Stimulated activated CD4-positive, alpha-beta T cell treated with anti-CD3 and anti-CD28 coated beads, Interleukin-1b, Interleukin-23, amount 100 ng/mL, for 4 hours (primary cell): ENCODE measurements at regions not wholly inside any gene's neighbourhood (a gene's known extent, or its start where the extent isn't known, plus 50 kb on each side); places are given as distances from the start of the nearest gene placed in this dataset.

Experiments
- DNase-seq, 2 donors: peaks; one replicate each; pipeline ENCODE4 v3.0.0-alpha.2; 2020; ENCODE audit warnings: low read depth in 2 of 2

DNA sequence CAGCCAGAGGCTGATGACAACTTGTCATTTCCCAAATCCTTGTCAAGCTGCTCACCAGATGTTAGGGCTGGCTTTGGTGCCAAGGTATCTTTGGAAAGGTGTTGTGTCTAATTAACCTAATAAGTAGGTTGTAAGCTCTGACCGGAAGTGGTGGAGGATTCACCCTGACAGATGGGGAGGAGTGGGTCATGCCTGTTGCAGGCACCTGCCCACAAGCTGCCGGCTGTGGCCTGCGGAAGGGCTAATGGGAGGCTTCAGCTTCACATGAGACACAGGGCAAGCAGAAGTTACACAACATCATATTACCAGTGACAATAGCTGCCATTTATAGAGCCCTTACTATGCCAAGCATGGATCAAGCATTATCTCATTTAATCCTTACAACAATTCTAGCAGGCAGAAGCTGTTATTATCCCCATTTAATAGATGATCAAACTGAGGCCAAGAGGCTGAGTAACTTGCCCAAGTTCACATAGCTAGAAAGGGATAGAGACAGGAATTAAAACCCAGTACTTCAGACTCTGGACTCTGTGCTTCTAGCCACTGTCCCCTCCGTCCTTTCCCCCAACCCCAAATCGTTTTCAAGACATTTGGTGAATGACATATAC lies 63.1 kb upstream of the DUSP5 start:
- DNase-seq = no peak

DNA sequence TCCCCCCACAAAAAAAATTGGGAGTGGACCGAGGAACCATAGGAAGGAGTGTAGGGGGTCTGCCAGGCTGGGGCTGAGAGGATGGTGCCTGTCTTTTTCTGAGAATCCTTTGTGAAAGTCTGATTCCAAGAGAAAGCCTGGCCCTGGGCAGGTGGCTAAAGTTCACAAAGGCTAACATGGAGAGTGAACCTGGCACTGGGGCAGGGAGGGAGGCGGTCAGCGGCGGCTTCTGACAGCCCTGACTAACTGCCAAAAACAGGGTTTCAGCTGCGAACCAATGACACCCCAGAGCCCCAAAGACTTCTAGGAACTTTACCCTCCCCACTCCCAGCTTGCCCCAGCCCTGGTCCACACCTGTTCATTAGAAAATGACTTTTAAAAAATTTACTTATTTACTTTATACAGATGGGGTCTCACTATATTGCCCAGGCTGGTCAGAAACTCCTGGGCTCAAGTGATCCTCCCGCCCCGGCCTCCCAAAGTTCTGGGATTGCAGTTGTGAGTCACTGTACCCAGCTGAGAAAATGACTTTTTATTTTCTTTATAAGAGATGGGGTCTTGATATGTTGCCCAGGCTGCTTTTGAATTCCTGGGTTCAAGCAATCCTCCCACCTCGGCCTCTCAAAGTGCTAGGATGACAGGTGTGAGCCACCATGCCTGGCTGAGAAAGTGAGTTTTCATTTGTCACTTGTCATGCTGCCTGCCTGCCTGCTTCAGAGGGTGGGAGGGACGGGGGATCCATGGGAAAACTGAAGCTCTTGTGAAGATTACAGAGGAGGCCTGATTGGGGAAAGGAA lies 61.0 kb upstream of the DUSP5 start:
- DNase-seq = no peak

GRCh38 chr10:110437351-110437605 lies 60.4 kb upstream of the DUSP5 start:
- DNase-seq = no peak

DNA sequence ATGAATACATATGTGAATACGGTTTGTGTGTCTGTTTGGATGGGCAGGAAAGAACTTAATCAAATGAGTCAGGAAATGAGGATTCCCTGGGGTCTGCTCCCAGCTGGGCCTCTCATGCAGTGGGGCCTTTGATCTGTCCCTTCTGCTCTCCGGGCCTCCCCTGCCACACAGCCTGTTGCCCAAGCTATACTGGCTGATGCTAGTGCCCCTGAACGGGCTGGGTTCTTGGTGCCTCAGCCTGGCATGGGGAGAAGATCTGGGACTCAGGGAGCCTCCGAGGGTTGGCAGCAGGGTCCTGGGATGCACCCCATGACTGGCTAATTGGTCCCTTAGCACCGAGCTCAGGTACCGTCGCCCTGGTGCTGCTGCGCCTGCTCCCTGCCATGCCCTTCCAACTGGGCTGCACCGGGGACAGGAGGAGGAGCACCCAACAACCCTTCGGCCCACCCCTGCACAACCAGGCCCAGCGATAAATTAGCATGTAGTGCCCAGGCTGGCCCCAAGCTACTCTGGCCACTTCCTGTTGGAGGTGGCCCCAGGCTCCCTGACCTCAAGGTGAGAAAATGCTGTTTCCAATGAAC lies 59.9 kb upstream of the DUSP5 start:
- no peak for DNase-seq

GRCh38 chr10:110442746-110443145 lies 55.0 kb upstream of the DUSP5 start:
- DNase-seq = no peak

DNA sequence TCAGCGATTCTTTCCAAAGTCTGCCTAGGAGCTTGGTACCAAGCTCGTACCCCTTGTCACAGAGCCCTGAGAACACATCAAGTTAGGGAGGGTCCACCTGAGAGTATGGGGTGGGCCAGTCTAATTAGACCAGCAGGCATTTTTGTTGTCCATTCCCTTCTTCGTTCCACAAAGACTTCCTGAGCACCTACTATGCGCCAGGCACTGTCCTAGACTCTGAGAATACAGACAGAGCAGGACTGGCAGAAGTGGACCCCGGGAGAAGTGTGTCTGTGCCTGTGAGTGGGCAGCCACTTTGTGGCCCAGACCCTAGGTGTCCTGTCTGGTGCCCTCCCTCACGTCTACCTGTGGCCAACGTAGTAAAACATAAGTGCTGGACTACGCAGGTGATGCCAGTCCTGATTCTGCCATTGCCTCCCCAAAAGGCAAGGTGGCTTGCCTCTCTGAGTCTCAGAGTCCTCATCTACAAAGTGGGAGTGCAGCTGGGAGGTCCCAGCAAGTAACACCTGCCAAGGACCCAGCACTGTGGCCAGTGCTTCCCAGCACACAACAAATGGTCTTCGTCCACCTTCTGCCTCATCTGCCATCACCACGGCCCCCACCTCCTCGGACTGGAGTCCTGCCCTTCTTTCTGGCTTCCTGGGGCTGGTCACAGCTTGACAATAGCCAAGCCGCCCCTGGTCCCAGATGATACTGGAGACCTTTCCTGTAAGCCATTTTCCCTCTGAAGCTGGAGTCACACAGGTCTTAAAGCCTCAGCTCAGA lies 54.3 kb upstream of the DUSP5 start:
- no peak for DNase-seq

GRCh38 chr10:110444004-110444337 lies 53.7 kb upstream of the DUSP5 start:
- no peak for DNase-seq

- DNase-seq = no peak
These were observed 51.8 kb upstream of the DUSP5 start for GRCh38 chr10:110445871-110446270.

DNA sequence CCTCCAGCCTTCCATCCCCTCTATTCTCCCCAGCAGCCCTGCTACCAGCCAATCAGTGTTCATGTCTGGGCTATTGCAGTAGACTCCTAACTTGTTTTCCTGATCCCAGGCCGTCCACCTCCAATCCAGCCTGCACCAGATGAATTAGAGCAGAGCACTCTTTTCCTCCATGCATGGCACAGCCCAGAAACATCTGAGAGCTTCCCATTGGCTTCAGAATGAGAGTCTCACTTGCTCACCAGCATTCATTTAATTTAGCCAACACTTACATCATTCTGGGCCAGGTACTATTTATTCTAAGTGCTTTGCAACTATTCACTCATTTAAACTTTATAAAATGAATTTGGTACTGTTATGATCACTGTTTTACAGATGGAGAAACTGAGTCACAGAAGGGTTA lies 51.4 kb upstream of the DUSP5 start:
- no peak for DNase-seq

GRCh38 chr10:110446954-110447608 lies 50.6 kb upstream of the DUSP5 start:
- DNase-seq = no peak

DNA sequence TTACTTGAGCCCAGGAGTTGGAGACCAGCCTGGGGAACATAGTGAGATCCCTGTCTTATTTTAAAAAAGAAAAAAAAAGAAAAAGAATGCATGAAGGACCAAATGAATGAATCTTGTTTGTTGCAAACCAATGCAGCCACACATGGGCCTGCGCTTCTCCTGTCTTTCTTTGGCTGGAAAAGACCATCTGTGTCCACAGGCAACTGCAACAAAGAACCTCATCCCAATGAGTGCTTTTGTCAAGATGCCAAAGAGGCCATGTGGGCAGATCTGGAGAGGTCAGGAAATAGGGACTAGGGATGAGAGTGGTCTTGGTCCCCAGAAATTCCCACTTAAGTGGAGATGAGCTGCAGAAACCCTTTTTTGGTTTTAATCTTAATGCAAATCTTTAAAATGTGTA lies 49.8 kb upstream of the DUSP5 start:
- DNase-seq = no peak
